Right atrium auricular region (tissue), 2 donors: ENCODE measurements at regions not wholly inside any gene's neighbourhood (a gene's known extent, or its start where the extent isn't known, plus 50 kb on each side); places are given as distances from the start of the nearest gene placed in this dataset.

ENCODE experiments used
- DNase-seq: peaks from one replicate; pipeline ENCODE4 v3.0.0-alpha.2; 2019; ENCODE audit warnings: low spot score
- H3K27ac ChIP-seq, 2 donors: fragments of 200-600 bp; sonication (generic); 1 replicate in 1 of 2; 2 replicates in 1 of 2; pipeline ENCODE4 v1.5.1; 2016 to 2019
- H3K27me3 ChIP-seq, 2 donors: fragments of 200-600 bp; sonication (generic); one replicate each; pipeline versions ENCODE4 v1.5.1 to v1.6.0; 2017 to 2019
- H3K36me3 ChIP-seq: fragments of 200-600 bp; sonication (generic); one replicate; pipeline ENCODE4 v1.5.1; 2016
- H3K4me1 ChIP-seq, 2 donors: fragments of 200-600 bp; sonication (generic); one replicate each; pipeline versions ENCODE4 v1.5.1 to v1.6.0; 2017 to 2019
- H3K4me3 ChIP-seq, 2 donors: fragments of 200-600 bp; sonication (generic); 1 replicate in 1 of 2; 2 replicates in 1 of 2; pipeline ENCODE4 v1.5.1; 2017 to 2019; ENCODE audit warnings: mild to moderate bottlenecking in 1 of 2, moderate library complexity in 1 of 2
- H3K9me3 ChIP-seq, 2 donors: fragments of 200-600 bp; sonication (generic); one replicate each; pipeline ENCODE4 v1.5.1; 2019
- CTCF ChIP-seq, 2 donors: fragments of 200-600 bp; sonication (generic); IDR thresholded peaks; one replicate each; pipeline ENCODE4 v1.5.1; 2019; ENCODE audit warnings: antibody characterized with exemption in 2 of 2

- Histone ChIP-seq H3K27me3 (no peaks in the 10 kb centered on the region), H3K9me3 (no peaks in the 10 kb centered on the region), H3K4me3 (no peak overlapping the region), H3K4me1 (no peaks in the 10 kb centered on the region), H3K36me3 (no peaks in the 10 kb centered on the region), H3K27ac (no peak overlapping the region)
- no peak for TF ChIP-seq CTCF (IDR thresholded peaks at IDR 0.05)
- DNase-seq, result no peak
Observed at GRCh38 chr4:157885811-157886210, 287.0 kb downstream of the GASK1B start.

- Histone ChIP-seq H3K4me1 (no peaks in the 10 kb centered on the region), H3K9me3 (no peaks in the 10 kb centered on the region), H3K27me3 (no peaks in the 10 kb centered on the region), H3K27ac (no peak overlapping the region), H3K36me3 (no peaks in the 10 kb centered on the region), H3K4me3 (no peak overlapping the region)
- DNase-seq, result no peak
- no peak for TF ChIP-seq CTCF (IDR thresholded peaks at IDR 0.05)
Observed at GRCh38 chr4:157882901-157883300, 289.9 kb downstream of the GASK1B start.

- no peak for TF ChIP-seq CTCF (IDR thresholded peaks at IDR 0.05)
Observed at GRCh38 chr4:157880761-157881160, 292.1 kb downstream of the GASK1B start.

GRCh38 chr4:157854819-157855218 is 318.0 kb downstream of the GASK1B start:
- no peak for DNase-seq
- Histone ChIP-seq H3K27ac (no peak overlapping the region), H3K4me3 (no peak overlapping the region), H3K4me1 (no peaks in the 10 kb centered on the region), H3K27me3 (no peaks in the 10 kb centered on the region), H3K36me3 (no peaks in the 10 kb centered on the region), H3K9me3 (no peaks in the 10 kb centered on the region)
- no peak for TF ChIP-seq CTCF (IDR thresholded peaks at IDR 0.05)

More at GRCh38 chr4:157880761-157881160, 292.1 kb downstream of the GASK1B start:
- H3K4me3 ChIP-seq, result no peak overlapping the region
- H3K9me3 ChIP-seq, result no peaks in the 10 kb centered on the region
- no peaks in the 10 kb centered on the region for H3K27me3 ChIP-seq
- DNase-seq, result no peak
- H3K27ac ChIP-seq, result no peak overlapping the region
- no peaks in the 10 kb centered on the region for H3K36me3 ChIP-seq
- H3K4me1 ChIP-seq, result no peaks in the 10 kb centered on the region

- no peak for DNase-seq
- H3K4me1 ChIP-seq, result no peaks in the 10 kb centered on the region
- no peaks in the 10 kb centered on the region for H3K27me3 ChIP-seq
- no peak overlapping the region for H3K4me3 ChIP-seq
- TF ChIP-seq CTCF (IDR thresholded peaks at IDR 0.05), result no peak
- H3K36me3 ChIP-seq, result no peaks in the 10 kb centered on the region
- H3K27ac ChIP-seq, result no peak overlapping the region
- no peaks in the 10 kb centered on the region for H3K9me3 ChIP-seq
Observed at GRCh38 chr4:157840648-157841047, 332.2 kb downstream of the GASK1B start.

GRCh38 chr4:157840034-157840433 is 332.8 kb downstream of the GASK1B start:
- no peaks in the 10 kb centered on the region for H3K27me3 ChIP-seq

More at GRCh38 chr4:157840034-157840433, 332.8 kb downstream of the GASK1B start:
- TF ChIP-seq CTCF (IDR thresholded peaks at IDR 0.05), result no peak
- H3K4me3 ChIP-seq, result no peak overlapping the region
- no peaks in the 10 kb centered on the region for H3K9me3 ChIP-seq
- no peak overlapping the region for H3K27ac ChIP-seq
- H3K4me1 ChIP-seq, result no peaks in the 10 kb centered on the region
- no peaks in the 10 kb centered on the region for H3K36me3 ChIP-seq
- DNase-seq, result no peak
